ENCODE measurements at regions not wholly inside any gene's neighbourhood (a gene's known extent, or its start where the extent isn't known, plus 50 kb on each side); places are given as distances from the start of the nearest gene placed in this dataset.

DNA sequence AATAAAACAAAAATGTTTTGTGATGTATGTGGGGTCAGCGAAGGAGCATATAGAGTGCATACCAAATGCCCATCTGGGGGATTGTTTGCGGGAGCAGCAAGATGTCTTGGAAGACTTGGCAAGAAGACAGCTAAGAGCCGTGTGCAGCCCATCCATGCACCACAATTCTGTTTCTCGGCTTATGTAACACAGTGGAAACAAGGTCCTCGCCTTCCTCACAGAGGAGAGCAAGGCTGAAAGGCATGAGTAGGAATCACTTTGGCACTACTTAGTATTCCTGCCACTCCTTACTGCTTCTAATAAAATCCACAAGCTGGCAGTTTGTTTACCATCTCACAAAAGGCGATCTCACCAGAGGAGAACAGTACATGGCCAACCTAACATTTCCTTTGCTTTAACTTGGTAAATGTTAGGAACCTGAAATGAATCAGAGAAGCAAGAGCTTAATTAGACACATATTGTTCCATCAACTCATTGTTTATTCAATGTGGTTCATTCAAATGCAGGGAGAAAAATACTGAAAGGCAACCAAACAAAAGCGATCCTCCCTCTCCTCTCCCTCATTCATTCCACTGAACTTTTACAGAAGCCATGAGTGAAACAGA, 648.1 kb downstream of the ACTL7B start:
- no peak overlapping the region for H2AFZ ChIP-seq (ENCODE audit: low read depth, low read length)

More for the DNA sequence above, 648.1 kb downstream of the ACTL7B start:
- Histone ChIP-seq H3K36me3 (ENCODE audit: control insufficient read depth in 2 of 2, extremely low read depth in 1 of 2, insufficient read depth in 2 of 2, low read length in 2 of 2) (no peaks in the 10 kb centered on the region), H3K9me1 (replicated peaks; ENCODE audit: control insufficient read depth, extremely low read depth, insufficient read depth, low read length) (no peaks in the 10 kb centered on the region), H4K20me1 (replicated peaks; ENCODE audit: control insufficient read depth, extremely low read depth, insufficient read depth, low read length) (no peaks in the 10 kb centered on the region), H3K9me3 (replicated peaks; ENCODE audit: control insufficient read depth, insufficient read depth, low read length) (no peaks in the 10 kb centered on the region), H3K27me3 (ENCODE audit: control insufficient read depth in 2 of 2, insufficient read depth in 2 of 2, low read length in 2 of 2) (no peaks in the 10 kb centered on the region), H3K79me2 (ENCODE audit: control insufficient read depth, insufficient read depth, low read length) (no peaks in the 10 kb centered on the region), H3K4me2 (ENCODE audit: insufficient read depth, low read length) (no peak overlapping the region), H3K4me1 (ENCODE audit: control insufficient read depth, extremely low read depth, insufficient read depth, low read length) (no peaks in the 10 kb centered on the region), H3K27ac (ENCODE audit: insufficient read depth, low read depth, low read length) (no peak overlapping the region), H3K9ac (replicated peaks; ENCODE audit: extremely low read depth, insufficient read depth, low read length) (no peak overlapping the region), H3K4me3 (replicated peaks in 1 of 3; ENCODE audit: insufficient read depth in 1 of 3, low read depth in 1 of 3, low read length in 3 of 3) (no peak overlapping the region)
- dilution Hi-C loops (cut with MboI; ENCODE audit: extremely low pct_ligation_motif_present, low sequenced_read_pairs) = no loop called here
- TF ChIP-seq MYC (IDR thresholded peaks at IDR 0.05; ENCODE audit: low read depth, low read length) = no peak
- TF ChIP-seq FOS (IDR thresholded peaks at IDR 0.05; ENCODE audit: borderline replicate concordance, insufficient read depth, low read length) = no peak
- TF ChIP-seq, protein P1, sequence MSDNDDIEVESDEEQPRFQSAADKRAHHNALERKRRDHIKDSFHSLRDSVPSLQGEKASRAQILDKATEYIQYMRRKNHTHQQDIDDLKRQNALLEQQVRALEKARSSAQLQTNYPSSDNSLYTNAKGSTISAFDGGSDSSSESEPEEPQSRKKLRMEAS (IDR thresholded peaks at IDR 0.05; ENCODE audit: insufficient read depth, insufficient read length) = no peak
- no peak for TF ChIP-seq EZH2 (IDR thresholded peaks at IDR 0.05; ENCODE audit: borderline replicate concordance, low read depth, low read length, severe bottlenecking)
- no peak for TF ChIP-seq POLR2AphosphoS5 (IDR thresholded peaks at IDR 0.05; ENCODE audit: insufficient read depth, low read depth, low read length)
- no peak for TF ChIP-seq POLR2A (IDR thresholded peaks at IDR 0.05; ENCODE audit: low read depth, low read length)
- TF ChIP-seq, protein P2, sequence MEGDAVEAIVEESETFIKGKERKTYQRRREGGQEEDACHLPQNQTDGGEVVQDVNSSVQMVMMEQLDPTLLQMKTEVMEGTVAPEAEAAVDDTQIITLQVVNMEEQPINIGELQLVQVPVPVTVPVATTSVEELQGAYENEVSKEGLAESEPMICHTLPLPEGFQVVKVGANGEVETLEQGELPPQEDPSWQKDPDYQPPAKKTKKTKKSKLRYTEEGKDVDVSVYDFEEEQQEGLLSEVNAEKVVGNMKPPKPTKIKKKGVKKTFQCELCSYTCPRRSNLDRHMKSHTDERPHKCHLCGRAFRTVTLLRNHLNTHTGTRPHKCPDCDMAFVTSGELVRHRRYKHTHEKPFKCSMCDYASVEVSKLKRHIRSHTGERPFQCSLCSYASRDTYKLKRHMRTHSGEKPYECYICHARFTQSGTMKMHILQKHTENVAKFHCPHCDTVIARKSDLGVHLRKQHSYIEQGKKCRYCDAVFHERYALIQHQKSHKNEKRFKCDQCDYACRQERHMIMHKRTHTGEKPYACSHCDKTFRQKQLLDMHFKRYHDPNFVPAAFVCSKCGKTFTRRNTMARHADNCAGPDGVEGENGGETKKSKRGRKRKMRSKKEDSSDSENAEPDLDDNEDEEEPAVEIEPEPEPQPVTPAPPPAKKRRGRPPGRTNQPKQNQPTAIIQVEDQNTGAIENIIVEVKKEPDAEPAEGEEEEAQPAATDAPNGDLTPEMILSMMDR (IDR thresholded peaks at IDR 0.05; ENCODE audit: extremely low read depth in 1 of 2, insufficient read depth in 1 of 2, low read depth in 1 of 2, low read length in 2 of 2) = no peak
- no peak for TF ChIP-seq JUN (IDR thresholded peaks at IDR 0.05; ENCODE audit: borderline replicate concordance, insufficient read depth, insufficient read length, low read depth)
- no peak for TF ChIP-seq GATA2 (IDR thresholded peaks at IDR 0.05; ENCODE audit: insufficient read depth, insufficient read length, low read depth, low read length)
- DNase-seq (ENCODE audit: low read depth, low spot score) = no peak
- intact Hi-C loops (cut with micrococcal nuclease) = no loop called here
- ChIA-PET POLR2A (no interaction called here), CTCF (interaction anchor here (0.6 kb wide), 1 partner anchor 8 kb away, joined by 6 read pairs; no protein-coding TSS in a partner anchor)
- no TSS peak for BruUV-seq (replicated peaks)
- FAIRE-seq = no peak

All from endothelial cell of umbilical vein (primary cell).